DMS53 treated with DMSO at 0.1 percent for 48 hours (cell line): ENCODE measurements at regions not wholly inside any gene's neighbourhood (a gene's known extent, or its start where the extent isn't known, plus 50 kb on each side); places are given as distances from the start of the nearest gene placed in this dataset.

Source experiments
- DNase-seq: peaks from one replicate; lab custom pipeline; 2025; ENCODE audit not compliant: unreplicated experiment; lab: John Stamatoyannopoulos, UW

DNA sequence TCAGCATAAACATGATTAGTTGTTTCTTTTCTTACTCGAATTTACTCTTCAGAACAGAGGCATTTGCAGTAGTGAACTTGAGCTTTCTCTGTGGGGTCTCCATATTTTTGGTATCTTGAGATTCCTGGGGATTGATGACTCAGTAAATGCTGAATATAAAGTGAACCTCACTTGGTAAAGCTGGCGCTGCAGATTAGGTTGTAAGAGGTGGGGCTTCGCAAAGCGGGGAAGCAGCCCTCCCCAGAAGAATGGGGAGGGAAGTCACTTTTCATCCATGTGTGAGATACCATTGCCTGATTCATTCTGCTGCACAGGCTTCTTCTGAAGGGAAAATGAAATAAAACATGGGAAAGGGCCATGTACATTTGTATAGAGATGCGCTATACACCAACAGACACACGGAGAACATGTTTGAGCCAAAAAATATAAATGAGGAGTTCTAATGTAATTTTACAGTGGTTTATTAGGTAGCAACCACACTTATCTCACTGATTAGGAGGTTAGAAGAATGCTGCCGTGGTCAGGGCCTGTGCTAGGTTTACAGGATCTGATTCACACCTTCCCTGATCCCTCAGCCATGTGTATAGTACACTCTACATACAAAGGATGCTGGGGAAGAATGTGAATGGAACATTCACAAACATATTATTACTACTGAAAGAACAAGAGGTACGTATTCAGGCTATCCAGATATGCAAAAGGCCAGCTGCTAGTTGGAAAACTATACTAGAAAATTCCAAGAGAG, 63.5 kb downstream of the DNTTIP2 start:
- no peak for DNase-seq

DNA sequence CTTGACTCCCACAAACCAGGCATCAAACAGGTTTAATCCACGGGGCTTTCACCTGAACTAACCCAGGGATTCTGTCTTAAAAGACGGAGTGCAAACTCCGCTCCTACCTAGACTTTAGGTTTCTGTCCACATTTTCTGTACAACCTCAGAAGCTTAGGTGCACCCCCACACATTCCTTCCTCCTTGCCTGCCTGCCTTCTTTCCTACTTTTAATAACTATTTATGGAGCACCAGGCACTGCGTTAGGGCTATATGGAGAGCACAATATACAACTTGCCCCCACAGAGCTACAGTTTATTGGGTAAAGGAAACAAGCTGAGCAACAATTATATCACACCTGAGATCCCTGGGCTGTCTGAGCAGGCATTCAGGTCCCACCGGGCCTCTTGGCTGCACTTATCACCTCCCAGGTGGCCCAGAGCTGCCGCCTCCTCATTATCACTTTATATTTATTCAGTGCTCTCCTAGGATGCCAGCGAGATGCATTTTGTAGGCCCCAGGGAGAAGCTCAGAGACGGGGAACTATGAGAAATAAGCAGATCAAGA, 64.1 kb downstream of the DNTTIP2 start:
- no peak for DNase-seq

DNA sequence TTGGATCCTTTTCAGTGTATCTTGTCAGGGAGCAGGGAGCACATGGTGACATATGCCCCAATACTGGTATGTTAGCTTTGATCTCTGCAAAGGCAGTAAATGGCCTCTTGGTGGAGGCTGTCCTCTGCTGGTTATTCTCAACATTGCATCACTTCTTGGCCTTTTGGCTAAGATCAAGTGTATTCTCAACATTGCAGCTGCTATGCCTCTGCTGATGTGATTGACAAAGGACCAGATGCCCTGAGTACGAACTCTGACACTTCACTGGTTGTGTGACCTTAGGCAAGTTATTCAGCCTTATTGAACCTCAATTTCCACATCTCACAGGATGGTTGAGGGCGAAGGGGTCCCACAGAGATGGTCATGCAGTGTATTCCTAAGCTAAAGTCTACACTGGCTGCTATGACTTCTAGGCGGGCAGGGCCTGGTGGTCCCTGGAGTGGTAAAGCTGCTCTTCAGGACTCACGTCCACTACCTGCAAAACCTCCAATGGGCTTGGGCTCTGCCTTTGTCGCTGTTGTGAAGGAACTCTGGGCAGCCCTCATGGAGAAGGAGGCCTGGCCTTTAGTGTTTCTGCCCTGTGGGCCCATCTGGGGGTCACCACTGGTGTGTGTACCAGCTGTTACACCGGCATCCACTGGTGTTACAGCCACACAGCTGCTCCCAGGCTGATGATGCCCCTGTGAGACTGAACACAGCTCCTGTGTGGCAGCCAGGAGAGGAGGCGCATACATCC, 64.8 kb downstream of the DNTTIP2 start:
- DNase-seq, result peak; percentile 92

DNA sequence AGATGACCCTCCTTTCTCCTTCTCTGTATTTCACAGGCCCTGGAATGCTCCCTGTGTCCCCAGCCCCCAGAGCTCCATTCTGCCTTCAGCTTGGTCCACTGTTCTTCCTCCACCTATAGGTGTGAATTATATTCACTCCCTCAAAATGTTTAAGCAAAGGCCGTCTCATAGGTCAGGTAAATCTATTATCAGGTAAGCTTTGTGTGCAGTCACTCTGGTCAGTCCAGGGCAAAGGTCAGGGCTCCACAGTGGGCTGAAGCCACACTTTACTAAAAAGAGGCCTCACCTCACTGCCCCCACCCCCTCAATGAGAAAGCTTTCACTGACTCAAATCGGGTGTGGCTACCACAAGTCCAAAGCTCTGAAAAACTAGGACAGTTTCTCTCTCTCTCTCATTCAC, 65.9 kb downstream of the DNTTIP2 start:
- DNase-seq, result no peak

DNA sequence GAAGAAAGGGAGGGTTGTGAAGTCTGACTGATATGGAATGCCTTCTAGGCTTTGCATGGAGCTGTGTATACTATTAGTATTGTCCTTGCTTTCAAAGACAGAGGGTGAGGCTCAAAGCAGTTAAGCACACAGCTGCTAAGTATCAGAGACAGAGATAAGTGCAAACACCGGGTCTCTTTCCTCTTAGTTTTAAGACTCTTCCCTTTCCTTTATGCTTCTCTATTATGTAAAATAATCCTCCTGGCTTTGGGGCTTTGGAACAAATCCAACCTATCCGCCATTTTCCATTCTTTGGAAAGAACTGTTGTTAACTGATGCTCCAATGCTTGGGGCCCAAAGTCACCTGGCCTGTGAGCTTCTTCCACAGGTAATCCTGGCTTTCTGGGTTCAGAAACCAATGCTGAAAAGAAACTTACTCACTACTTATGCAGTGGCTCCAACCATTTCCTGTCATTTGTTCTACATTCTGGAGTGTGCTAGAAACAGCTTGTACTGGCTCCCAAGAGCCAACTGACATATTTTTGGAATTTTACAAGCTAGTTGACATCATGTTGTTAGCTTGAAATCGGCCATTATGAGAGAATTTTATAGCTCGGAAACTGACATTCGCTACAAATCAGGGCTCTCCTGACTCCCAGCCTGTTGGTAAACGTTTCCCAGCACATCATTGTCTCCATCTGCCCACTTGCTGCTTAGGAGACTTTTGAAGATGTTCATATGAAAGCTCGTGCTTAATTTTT, 67.5 kb downstream of the DNTTIP2 start:
- DNase-seq, result no peak

DNA sequence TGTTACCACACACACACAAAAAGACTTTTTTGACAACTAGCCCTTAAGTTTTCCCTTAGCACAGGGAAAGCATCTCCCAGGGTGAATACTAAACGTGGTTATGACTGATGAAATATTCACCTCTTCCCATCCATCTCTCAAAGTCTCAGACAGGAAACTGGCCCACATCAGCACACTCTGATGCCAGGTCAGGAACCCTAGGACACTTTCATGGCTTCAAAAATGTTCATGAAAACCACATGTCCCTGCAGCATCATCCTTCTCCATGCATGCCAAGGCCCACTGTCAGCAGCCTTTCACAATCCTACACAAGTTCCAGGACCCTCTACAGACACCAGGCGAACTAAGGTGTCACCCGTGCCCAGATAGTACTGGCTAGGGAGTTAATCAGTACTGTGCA, 68.7 kb downstream of the DNTTIP2 start:
- no peak for DNase-seq

DNA sequence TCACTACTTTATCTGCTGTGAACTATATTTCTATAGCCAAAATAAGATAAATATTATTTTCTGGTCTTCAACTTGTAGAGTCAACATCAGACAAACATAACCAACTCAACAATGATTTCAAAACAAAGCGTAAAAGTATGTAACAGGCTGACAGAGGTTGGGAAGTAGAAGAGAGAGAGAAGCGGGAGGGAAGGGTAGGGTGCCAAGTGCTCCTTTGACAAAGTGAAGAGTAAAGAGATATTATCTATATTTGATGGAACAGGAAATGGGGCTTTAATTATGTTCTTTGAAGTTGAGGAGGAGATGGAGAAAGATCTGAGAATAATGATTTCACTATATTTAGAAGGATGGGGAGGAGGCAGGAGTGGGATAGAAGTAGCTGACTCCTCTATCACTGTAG, 70.1 kb downstream of the DNTTIP2 start:
- DNase-seq, result no peak

DNA sequence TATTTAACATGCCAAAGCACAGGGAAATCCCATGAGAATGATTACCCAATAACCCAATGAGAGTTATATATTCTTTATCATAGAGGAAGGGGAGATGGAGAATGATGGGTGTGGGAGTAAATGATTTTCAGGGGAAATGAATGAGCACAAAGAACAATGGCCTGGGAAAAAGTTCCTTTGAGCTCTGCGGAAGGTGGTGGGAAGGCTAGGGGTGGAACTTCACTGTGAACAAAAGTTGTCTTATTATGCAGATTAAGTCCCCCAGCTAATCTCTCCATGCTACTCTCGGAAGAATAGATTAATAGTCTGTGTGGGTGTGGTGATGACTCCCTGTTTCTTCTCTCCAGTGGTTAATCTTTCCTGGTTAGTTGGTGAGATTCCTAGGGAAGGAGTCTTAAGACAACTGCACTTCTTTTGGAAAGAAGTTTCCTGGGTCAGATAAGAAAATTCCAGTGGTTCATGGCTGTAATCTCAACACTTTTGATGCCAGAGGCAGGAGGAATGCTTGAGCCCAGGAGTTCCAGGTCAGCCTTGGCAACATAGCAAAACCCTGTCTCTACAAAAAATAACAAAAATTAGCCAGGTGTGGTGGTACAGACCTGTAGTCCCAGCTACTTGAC, 71.6 kb downstream of the DNTTIP2 start:
- DNase-seq, result no peak

DNA sequence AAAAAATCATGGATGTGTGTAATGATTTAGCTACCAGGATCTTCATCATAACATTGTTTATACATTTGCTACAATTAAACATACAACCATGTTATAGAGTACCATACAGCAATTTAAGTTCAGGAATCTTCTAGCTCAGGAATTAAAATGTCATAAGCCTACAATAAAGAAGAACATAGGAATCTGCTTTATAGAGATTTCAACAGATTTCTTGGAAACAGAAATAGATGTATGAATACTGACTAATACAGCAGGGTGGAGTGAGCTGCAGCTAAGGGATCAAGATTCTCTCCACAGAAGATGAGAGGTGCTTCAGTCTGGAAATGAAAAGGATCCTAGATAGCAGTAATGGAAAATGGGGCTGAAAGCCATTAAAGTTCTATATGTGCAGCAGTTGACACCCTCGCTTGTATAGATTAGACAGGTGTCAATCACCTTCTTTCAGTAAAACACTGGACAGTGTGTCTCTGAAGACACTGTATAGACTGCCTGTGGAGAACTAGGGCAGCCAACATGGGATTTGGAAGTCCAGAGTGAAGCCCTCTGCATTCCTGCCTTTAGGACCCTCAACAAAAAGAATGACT, 73.9 kb downstream of the DNTTIP2 start:
- no peak for DNase-seq

DNA sequence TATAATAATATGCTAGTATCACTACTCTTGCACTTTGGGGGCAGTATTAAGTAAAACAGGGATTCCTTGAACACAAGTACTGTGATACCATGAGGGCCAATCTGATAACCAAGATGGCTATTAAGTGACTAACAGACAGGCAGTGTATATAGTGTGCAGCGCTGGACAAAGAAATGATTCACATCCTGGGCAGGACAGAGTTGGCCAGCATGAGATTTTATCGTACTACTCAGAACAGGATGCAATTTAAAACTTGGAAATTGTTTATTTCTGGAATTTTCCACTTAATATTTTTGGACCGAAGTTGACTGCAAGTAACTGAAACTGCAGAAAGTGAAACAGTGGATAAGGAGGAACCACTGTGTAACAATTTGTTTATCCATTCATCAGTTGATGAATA, 74.6 kb downstream of the DNTTIP2 start:
- DNase-seq, result no peak

DNA sequence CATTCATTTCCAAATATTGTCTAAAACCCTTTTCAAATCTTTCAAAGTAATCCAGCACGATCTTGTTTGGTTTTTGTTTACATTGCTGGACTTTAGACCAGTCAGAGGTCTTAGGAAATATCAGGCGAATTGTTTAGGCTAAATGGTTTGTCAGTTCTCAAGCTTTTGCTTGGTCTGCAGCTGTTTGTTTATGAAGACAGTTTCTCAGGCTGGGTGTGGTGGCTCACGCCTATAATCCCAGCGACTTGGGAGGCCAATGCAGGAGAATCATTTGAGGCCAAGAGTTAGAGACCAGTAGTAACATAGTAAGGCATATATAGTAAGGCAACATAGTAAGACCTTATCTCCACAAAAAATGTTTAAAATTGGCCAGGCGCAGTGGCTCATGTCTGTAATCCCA, 77.5 kb downstream of the DNTTIP2 start:
- no peak for DNase-seq

DNA sequence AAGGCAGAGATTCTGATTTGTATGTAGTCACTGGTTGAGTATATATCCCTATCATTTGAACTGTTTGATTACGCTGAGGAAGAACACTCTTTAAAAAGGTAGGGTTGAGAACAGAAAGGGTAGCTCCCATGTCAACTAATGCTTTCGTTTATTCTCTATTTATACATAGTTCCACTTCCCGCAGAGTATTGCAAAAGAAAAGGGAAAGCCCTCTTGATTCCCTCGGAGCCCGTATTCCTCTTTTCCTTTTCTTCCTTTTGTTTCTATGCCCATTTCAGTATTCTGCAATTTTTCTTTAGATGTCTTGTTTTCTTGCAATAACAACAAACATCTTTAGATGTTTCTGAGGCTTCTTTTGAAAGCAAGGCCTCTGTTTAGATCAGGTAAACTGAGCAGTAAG, 78.2 kb downstream of the DNTTIP2 start:
- no peak for DNase-seq

DNA sequence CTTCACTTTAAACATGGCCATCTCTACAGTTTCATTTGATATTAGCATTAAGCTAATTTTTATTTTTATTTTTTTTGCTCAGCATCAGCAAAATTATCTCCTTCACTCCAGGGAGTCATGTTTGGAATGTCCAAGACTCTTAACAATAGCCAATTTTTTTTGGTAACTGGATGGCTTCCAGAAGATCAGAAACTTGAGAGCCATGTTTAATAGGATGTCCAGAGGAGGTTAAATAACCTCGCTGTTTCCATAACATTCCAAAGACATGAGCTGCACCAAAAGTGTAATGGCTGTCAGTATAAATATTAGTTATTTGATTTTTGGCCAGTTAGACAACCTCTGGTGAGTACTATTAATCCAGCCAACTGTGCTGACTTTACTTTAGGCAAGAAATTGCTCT, 80.7 kb downstream of the DNTTIP2 start:
- no peak for DNase-seq

DNA sequence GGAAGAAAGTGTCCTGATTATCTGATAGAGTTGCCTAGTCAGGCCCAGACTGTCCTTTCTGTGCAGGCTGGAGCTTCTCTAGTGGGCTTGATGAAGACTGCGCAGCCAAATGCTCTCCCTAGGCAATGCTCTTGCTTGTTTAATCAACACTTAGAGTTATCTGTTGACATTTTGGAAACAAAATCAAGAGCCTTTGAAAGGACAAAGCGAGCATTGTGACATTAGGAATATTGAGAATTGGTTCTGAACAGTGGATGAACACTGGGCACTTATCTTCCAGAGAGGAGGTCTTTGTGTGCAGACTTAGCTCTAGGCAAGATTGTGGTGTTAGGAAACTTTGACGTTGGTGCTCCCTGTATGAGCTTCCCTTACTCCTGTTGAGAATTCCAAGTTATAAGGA, 94.5 kb downstream of the DNTTIP2 start:
- no peak for DNase-seq

DNA sequence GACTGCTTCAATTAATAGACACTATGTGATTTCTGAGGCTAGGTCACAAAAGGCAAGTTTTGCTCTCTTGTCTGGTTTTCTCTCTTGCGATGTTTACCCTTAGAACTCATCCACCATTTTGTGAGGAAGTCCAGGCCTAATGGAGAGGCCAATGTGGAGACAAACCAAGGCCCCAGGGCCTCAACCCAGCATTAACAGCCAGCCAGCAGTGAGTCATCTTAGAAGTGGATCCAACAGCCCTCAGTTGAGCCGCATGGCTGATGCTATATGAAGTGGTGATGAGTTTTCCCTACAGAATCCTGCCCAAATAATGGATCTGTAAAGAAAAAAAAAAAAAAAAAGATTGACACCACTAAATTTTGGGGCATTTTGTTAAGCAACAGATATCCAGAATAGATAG, 95.1 kb downstream of the DNTTIP2 start:
- no peak for DNase-seq

DNA sequence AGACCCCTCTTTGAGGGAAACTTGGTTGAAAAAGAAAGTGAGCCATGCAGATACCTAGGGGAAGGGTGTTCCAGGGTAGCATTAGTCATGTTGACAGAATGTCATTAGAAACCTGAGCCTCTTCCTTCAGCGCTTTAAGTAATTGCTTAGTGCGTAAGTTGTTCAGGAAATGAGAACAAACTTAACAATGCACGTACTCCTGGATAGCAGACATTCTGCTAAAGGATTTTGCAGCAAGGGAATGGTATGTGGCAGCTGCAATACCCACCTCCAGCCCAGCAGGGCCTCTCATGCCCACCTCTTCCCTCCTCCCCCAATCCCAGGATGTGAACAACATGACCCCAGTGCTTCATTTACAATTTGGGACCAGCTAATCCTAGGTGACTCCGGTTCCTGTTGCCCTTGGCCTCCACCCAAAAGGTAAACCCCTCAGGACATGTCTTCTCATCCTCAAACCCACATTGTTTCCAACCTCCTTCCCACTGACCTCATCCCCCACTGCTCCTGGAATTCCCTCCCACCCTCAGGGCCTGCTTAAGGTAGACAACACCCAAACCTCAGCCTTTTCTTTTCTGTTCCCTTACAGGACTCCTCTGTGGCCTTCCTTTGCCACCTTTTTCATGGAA, 98.0 kb upstream of the BCAR3 start:
- no peak for DNase-seq

DNA sequence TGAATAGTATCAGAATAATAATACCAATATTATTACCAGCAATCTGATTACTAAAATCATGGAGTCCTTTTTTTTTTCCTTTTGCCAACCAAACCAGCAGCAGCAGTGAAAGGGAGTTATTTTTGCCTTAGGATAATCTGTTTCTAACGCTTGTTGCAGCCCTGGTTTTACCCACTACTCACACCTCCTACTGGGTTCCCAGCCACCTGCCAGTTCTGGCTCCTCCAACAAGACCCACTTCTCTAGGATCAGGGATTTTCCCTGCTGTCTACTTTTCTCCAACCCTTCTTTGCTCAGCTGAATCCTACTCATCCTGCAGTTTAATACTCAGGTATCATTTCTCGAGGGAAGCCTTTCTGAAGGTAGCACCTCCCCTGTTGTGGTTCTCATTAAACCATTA, 96.8 kb upstream of the BCAR3 start:
- no peak for DNase-seq

DNA sequence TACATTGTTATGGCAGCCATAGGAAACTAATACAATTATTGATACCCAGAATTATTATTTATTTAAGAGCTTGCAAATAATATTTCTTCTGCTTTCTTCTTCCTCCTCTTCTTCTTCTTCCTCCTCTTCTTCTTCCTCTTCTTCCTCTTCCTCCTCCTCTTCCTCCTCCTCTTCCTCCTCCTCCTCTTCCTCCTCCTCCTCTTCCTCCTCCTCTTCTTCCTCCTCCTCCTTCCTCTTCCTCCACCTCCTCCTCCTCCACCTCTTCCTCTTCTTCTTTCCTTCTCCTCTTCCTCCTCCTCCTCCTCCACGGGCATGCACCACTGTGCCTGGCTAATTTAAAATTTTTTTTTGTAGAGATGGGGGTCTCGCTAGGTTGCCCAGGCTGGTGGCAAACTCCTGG, 95.6 kb upstream of the BCAR3 start:
- no peak for DNase-seq

DNA sequence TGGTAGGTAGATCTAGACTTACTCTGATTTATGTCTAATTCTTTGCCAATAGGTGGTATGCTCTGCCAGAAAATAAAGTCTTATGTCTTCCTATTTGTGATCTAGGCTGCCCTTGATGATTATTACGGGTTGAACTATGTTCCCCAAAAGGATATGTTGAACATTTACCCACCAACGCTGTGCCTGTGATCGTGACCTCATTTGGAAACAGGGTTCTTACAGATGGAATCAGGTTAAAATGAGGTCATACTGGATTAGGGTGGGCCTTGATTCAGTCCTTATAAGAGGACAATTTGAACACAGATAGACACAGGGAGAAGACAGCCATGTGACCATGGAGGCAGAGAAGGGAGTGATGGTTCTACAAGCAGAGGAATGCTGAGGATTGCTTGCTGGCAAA, 95.1 kb upstream of the BCAR3 start:
- DNase-seq, result no peak

DNA sequence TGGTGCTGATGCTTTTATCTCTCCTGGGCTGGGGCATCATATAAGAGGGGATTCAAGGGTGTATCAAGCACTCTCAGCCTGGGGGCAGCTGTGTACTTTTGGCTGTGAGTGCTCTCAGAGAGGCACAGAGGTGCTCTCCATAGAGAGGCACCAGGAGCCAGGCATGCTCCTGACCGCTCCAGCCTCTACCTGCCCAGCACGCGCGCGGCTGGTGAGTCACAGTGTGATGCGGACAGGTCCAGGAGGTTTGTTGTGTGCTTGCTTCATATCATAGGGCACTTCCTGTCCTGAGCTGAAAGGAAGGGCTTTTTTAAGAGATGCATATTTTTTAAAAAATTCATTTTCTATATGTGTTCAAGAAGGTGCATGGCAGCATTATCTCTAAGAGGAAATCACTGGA, 93.6 kb upstream of the BCAR3 start:
- DNase-seq, result peak; percentile 89

DNA sequence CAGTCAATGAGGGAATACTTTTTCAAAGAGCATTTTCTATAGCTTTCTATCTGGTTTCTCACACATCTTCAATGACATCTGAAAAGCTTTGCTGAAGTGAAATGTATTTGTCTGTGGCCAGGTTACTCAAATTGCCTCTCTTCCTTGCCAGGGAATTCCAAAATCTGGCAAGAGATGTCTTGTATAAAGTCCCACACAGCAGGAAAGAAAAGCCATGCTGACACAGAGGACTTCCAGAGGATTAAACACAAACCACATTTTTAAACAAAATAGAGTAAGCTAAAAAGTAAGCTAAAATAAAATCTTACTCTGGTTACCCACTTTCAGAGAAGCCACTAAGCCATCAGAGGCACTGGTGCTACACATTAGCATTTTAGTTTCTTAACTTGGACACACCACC, 93.1 kb upstream of the BCAR3 start:
- no peak for DNase-seq
